DOHH2 (cell line): ENCODE measurements at regions not wholly inside any gene's neighbourhood (a gene's known extent, or its start where the extent isn't known, plus 50 kb on each side); places are given as distances from the start of the nearest gene placed in this dataset.

Experiments
- EZH2phosphoT487 ChIP-seq: fragments of 200-600 bp; sonication (generic); IDR thresholded peaks from 2 replicates; pipeline ENCODE4 v1.6.1; 2017; ENCODE audit warnings: borderline replicate concordance, mild to moderate bottlenecking, antibody characterized with exemption, low read length, moderate library complexity, mixed read lengths
- TF ChIP-seq, protein P1 (sequence below): fragments of 200-600 bp; sonication (generic); IDR thresholded peaks from one replicate; pipeline ENCODE4 v1.5.1; 2014; ENCODE audit warnings: antibody characterized with exemption, mild to moderate bottlenecking, low read depth, low read length; ENCODE audit not compliant: poor library complexity, severe bottlenecking

- TF ChIP-seq, protein P1, sequence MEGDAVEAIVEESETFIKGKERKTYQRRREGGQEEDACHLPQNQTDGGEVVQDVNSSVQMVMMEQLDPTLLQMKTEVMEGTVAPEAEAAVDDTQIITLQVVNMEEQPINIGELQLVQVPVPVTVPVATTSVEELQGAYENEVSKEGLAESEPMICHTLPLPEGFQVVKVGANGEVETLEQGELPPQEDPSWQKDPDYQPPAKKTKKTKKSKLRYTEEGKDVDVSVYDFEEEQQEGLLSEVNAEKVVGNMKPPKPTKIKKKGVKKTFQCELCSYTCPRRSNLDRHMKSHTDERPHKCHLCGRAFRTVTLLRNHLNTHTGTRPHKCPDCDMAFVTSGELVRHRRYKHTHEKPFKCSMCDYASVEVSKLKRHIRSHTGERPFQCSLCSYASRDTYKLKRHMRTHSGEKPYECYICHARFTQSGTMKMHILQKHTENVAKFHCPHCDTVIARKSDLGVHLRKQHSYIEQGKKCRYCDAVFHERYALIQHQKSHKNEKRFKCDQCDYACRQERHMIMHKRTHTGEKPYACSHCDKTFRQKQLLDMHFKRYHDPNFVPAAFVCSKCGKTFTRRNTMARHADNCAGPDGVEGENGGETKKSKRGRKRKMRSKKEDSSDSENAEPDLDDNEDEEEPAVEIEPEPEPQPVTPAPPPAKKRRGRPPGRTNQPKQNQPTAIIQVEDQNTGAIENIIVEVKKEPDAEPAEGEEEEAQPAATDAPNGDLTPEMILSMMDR: no peak
- TF ChIP-seq EZH2phosphoT487: no peak
Measured at GRCh38 chr22:22997262-22997898, 72.9 kb upstream of the GNAZ start.
